Nephron progenitor cell (in vitro differentiated cells): ENCODE measurements at regions not wholly inside any gene's neighbourhood (a gene's known extent, or its start where the extent isn't known, plus 50 kb on each side); places are given as distances from the start of the nearest gene placed in this dataset.

ENCODE experiments used
- DNase-seq: peaks from one replicate; pipeline ENCODE4 v3.0.0; 2021
- H3K27ac Mint-ChIP-seq: 2 replicates; pipeline ENCODE4 v1.8.0; 2021; ENCODE audit warnings: mild to moderate bottlenecking, moderate library complexity, mixed read lengths
- H3K27me3 Mint-ChIP-seq: 2 replicates; pipeline ENCODE4 v1.8.0; 2021; ENCODE audit warnings: mild to moderate bottlenecking, low read depth, mixed read lengths; ENCODE audit not compliant: poor library complexity
- H3K36me3 Mint-ChIP-seq: 2 replicates; pipeline ENCODE4 v1.8.0; 2021; ENCODE audit warnings: low read depth, mixed read lengths
- H3K4me1 Mint-ChIP-seq: 2 replicates; pipeline ENCODE4 v1.8.0; 2021; ENCODE audit warnings: mixed read lengths
- H3K4me3 Mint-ChIP-seq: 2 replicates; pipeline ENCODE4 v1.8.0; 2021; ENCODE audit warnings: mild to moderate bottlenecking, moderate library complexity, mixed read lengths
- H3K9me3 Mint-ChIP-seq: 2 replicates; pipeline ENCODE4 v1.8.0; 2021; ENCODE audit warnings: mild to moderate bottlenecking, moderate library complexity, mixed read lengths
- CTCF ChIP-seq: fragments of 200-600 bp; sonication (generic); IDR thresholded peaks from 2 replicates; pipeline ENCODE4 v1.5.0; 2021; ENCODE audit warnings: antibody characterized with exemption

- no peak for TF ChIP-seq CTCF
These were observed 1049.8 kb downstream of the SORCS1 start for GRCh38 chr10:106114656-106115186.

GRCh38 chr10:106111246-106111645, 1053.3 kb downstream of the SORCS1 start:
- Mint-ChIP-seq H3K4me3 (no peak overlapping the region), H3K36me3 (no peaks in the 10 kb centered on the region), H3K9me3 (peaks cover 6% of the 10 kb centered on the region), H3K27ac (no peak overlapping the region), H3K27me3 (no peaks in the 10 kb centered on the region), H3K4me1 (no peaks in the 10 kb centered on the region)
- no peak for TF ChIP-seq CTCF
- no peak for DNase-seq

More at GRCh38 chr10:106114656-106115186, 1049.8 kb downstream of the SORCS1 start:
- no peak overlapping the region for H3K4me3 Mint-ChIP-seq
- H3K4me1 Mint-ChIP-seq: no peaks in the 10 kb centered on the region
- no peak overlapping the region for H3K27ac Mint-ChIP-seq
- peaks cover 5% of the 10 kb centered on the region for H3K36me3 Mint-ChIP-seq
- H3K9me3 Mint-ChIP-seq: peaks cover 33% of the 10 kb centered on the region
- H3K27me3 Mint-ChIP-seq: no peaks in the 10 kb centered on the region
- no peak for DNase-seq

GRCh38 chr10:106107706-106108105, 1056.8 kb downstream of the SORCS1 start:
- Mint-ChIP-seq H3K4me3 (no peak overlapping the region), H3K27ac (no peak overlapping the region), H3K9me3 (no peaks in the 10 kb centered on the region), H3K27me3 (peaks cover 4% of the 10 kb centered on the region), H3K36me3 (no peaks in the 10 kb centered on the region), H3K4me1 (no peaks in the 10 kb centered on the region)
- DNase-seq: no peak
- no peak for TF ChIP-seq CTCF

- DNase-seq: no peak
- H3K27me3 Mint-ChIP-seq: peaks cover 4% of the 10 kb centered on the region
- no peaks in the 10 kb centered on the region for H3K36me3 Mint-ChIP-seq
- H3K4me3 Mint-ChIP-seq: no peak overlapping the region
- no peak overlapping the region for H3K27ac Mint-ChIP-seq
- H3K9me3 Mint-ChIP-seq: no peaks in the 10 kb centered on the region
- H3K4me1 Mint-ChIP-seq: no peaks in the 10 kb centered on the region
- TF ChIP-seq CTCF: no peak
These were observed 1058.4 kb downstream of the SORCS1 start for GRCh38 chr10:106106114-106106513.

GRCh38 chr10:106089855-106090254, 1074.7 kb downstream of the SORCS1 start:
- H3K27ac Mint-ChIP-seq: no peak overlapping the region
- no peaks in the 10 kb centered on the region for H3K36me3 Mint-ChIP-seq

More at GRCh38 chr10:106089855-106090254, 1074.7 kb downstream of the SORCS1 start:
- Mint-ChIP-seq H3K27me3 (no peaks in the 10 kb centered on the region), H3K4me1 (no peaks in the 10 kb centered on the region), H3K9me3 (no peaks in the 10 kb centered on the region), H3K4me3 (no peak overlapping the region)
- no peak for DNase-seq
- TF ChIP-seq CTCF: no peak
